H9 (cell line): ENCODE measurements at regions not wholly inside any gene's neighbourhood (a gene's known extent, or its start where the extent isn't known, plus 50 kb on each side); places are given as distances from the start of the nearest gene placed in this dataset.

Experiments
- DNase-seq: peaks from one replicate; pipeline ENCODE4 v3.0.0-alpha.2; 2017
- H2AFZ ChIP-seq: one replicate; pipeline ENCODE4 v1.6.1; 2013; ENCODE audit warnings: mild to moderate bottlenecking, low read length, control low read depth, moderate library complexity
- H2AK5ac ChIP-seq: 2 replicates; pipeline ENCODE4 v1.6.1; 2013; ENCODE audit warnings: low read length, control low read depth, mixed read lengths; ENCODE audit not compliant: insufficient read length
- H2BK120ac ChIP-seq: one replicate; pipeline ENCODE4 v1.6.1; 2013; ENCODE audit warnings: low read depth, mild to moderate bottlenecking, low read length, control low read depth, inconsistent platforms; ENCODE audit not compliant: poor library complexity, severe bottlenecking
- H2BK12ac ChIP-seq: 2 replicates; pipeline ENCODE4 v1.6.1; 2013; ENCODE audit warnings: low read length, control low read depth, mixed read lengths, low read depth; ENCODE audit not compliant: insufficient read length
- H2BK15ac ChIP-seq: 2 replicates; pipeline ENCODE4 v1.6.1; 2013; ENCODE audit warnings: low read depth, low read length, control low read depth
- H2BK20ac ChIP-seq: one replicate; pipeline ENCODE4 v1.6.1; 2013; ENCODE audit warnings: low read depth, mild to moderate bottlenecking, low read length, control low read depth, inconsistent platforms; ENCODE audit not compliant: poor library complexity, severe bottlenecking
- H2BK5ac ChIP-seq: 2 replicates; pipeline ENCODE4 v1.6.1; 2013; ENCODE audit warnings: low read length, control low read depth, mixed read lengths; ENCODE audit not compliant: insufficient read length
- H3K14ac ChIP-seq: 2 replicates; pipeline ENCODE4 v1.6.1; 2013; ENCODE audit warnings: low read length, control low read depth; ENCODE audit not compliant: insufficient read depth
- H3K18ac ChIP-seq: 2 replicates; pipeline ENCODE4 v1.6.1; 2013; ENCODE audit warnings: low read depth, mild to moderate bottlenecking, mixed read lengths, low read length, control low read depth; ENCODE audit not compliant: insufficient read length
- H3K23ac ChIP-seq: 2 replicates; pipeline ENCODE4 v1.6.1; 2013; ENCODE audit warnings: low read length, control low read depth, mixed read lengths, low read depth; ENCODE audit not compliant: insufficient read length
- H3K23me2 ChIP-seq: 2 replicates; pipeline ENCODE4 v1.6.1; 2013; ENCODE audit warnings: low read depth, mild to moderate bottlenecking, mixed read lengths, low read length, control low read depth; ENCODE audit not compliant: insufficient read length, poor library complexity, severe bottlenecking
- H3K27ac ChIP-seq: 2 replicates; pipeline ENCODE4 v1.5.1; 2013; ENCODE audit warnings: low read length, control low read depth, mixed read lengths, low read depth; ENCODE audit not compliant: insufficient read length
- H3K27me3 ChIP-seq: 2 replicates; pipeline ENCODE4 v1.6.1; 2013; ENCODE audit warnings: low read length, control low read depth, inconsistent platforms; ENCODE audit not compliant: insufficient read depth
- H3K4ac ChIP-seq: 2 replicates; pipeline ENCODE4 v1.6.1; 2013; ENCODE audit warnings: low read depth, mild to moderate bottlenecking, control low read depth, inconsistent platforms, low read length, moderate library complexity
- H3K4me1 ChIP-seq: 2 replicates; pipeline ENCODE4 v1.6.1; 2013; ENCODE audit warnings: low read length, control low read depth, inconsistent platforms; ENCODE audit not compliant: insufficient read depth
- H3K4me2 ChIP-seq: 2 replicates; pipeline ENCODE4 v1.6.1; 2013; ENCODE audit warnings: low read length, control low read depth, mixed read lengths; ENCODE audit not compliant: insufficient read length, insufficient read depth
- H3K56ac ChIP-seq: 2 replicates; pipeline ENCODE4 v1.6.1; 2013; ENCODE audit warnings: low read depth, mild to moderate bottlenecking, mixed read lengths, low read length, control low read depth; ENCODE audit not compliant: insufficient read length
- H3K79me1 ChIP-seq: 2 replicates; pipeline ENCODE4 v1.6.1; 2013; ENCODE audit warnings: low read depth, mild to moderate bottlenecking, moderate library complexity, low read length, control low read depth, inconsistent platforms; ENCODE audit not compliant: insufficient read depth, poor library complexity, severe bottlenecking
- H3K79me2 ChIP-seq: 2 replicates; pipeline ENCODE4 v1.6.1; 2013; ENCODE audit warnings: low read length, control low read depth, inconsistent platforms; ENCODE audit not compliant: insufficient read depth
- H3K9ac ChIP-seq: 2 replicates; pipeline ENCODE4 v1.6.1; 2013; ENCODE audit warnings: low read length, control low read depth, mixed read lengths; ENCODE audit not compliant: insufficient read length; ENCODE audit errors: extremely low read depth
- H3K9me3 ChIP-seq: one replicate; pipeline ENCODE4 v1.6.1; 2013; ENCODE audit warnings: low read depth, low read length, inconsistent platforms; ENCODE audit not compliant: control insufficient read depth
- H3T11ph ChIP-seq: one replicate; pipeline ENCODE4 v1.6.1; 2013; ENCODE audit warnings: mild to moderate bottlenecking, low read length, control low read depth, inconsistent platforms
- H4K20me1 ChIP-seq: one replicate; pipeline ENCODE4 v1.6.1; 2013; ENCODE audit not compliant: control insufficient read depth, insufficient read length, insufficient read depth
- H4K5ac ChIP-seq: 2 replicates; pipeline ENCODE4 v1.6.1; 2013; ENCODE audit warnings: low read depth, mild to moderate bottlenecking, mixed read lengths, low read length, control low read depth; ENCODE audit not compliant: insufficient read length
- H4K8ac ChIP-seq: replicated peaks from 2 replicates; pipeline ENCODE4 v1.6.1; 2013; ENCODE audit warnings: low read length, control low read depth, mixed read lengths, low read depth; ENCODE audit not compliant: insufficient read length
- H4K91ac ChIP-seq: 2 replicates; pipeline ENCODE4 v1.6.1; 2013; ENCODE audit warnings: low read depth, mild to moderate bottlenecking, moderate library complexity, mixed read lengths, low read length, control low read depth; ENCODE audit not compliant: insufficient read length
- H3K27ac Mint-ChIP-seq, 3 experiments: 2 replicates in 2 of 3; 3 replicates in 1 of 3; pipeline ENCODE4 v1.8.0; 2020 to 2021; ENCODE audit warnings: mixed read lengths in 3 of 3, mild to moderate bottlenecking in 1 of 3, moderate library complexity in 1 of 3
- H3K27me3 Mint-ChIP-seq: 2 replicates; pipeline ENCODE4 v1.8.0; 2021; ENCODE audit warnings: low read depth, mild to moderate bottlenecking, moderate library complexity, mixed read lengths
- H3K36me3 Mint-ChIP-seq, 3 experiments: 2 replicates in 2 of 3; 3 replicates in 1 of 3; pipeline ENCODE4 v1.8.0; 2020 to 2021; ENCODE audit warnings: low read depth in 3 of 3, mixed read lengths in 3 of 3; ENCODE audit not compliant: insufficient read depth in 1 of 3
- H3K4me1 Mint-ChIP-seq, 2 experiments: 2 replicates each; pipeline ENCODE4 v1.8.0; 2020; ENCODE audit warnings: mixed read lengths in 2 of 2
- H3K4me3 Mint-ChIP-seq, 2 experiments: 2 replicates in 1 of 2; 3 replicates in 1 of 2; pipeline ENCODE4 v1.8.0; 2020 to 2021; ENCODE audit warnings: mild to moderate bottlenecking in 2 of 2, mixed read lengths in 2 of 2, moderate library complexity in 1 of 2
- H3K9me3 Mint-ChIP-seq, 2 experiments: 2 replicates in 1 of 2; 3 replicates in 1 of 2; pipeline ENCODE4 v1.8.0; 2020; ENCODE audit warnings: mild to moderate bottlenecking in 2 of 2, mixed read lengths in 2 of 2, moderate library complexity in 1 of 2
- CTCF ChIP-seq: fragments of 200-600 bp; sonication (generic); conservative IDR thresholded peaks from 3 replicates; pipeline ENCODE4 v1.8.0; 2021; ENCODE audit warnings: antibody characterized with exemption, mild to moderate bottlenecking
- WGBS: extraction: QIAGEN DNeasy Blood & Tissue Kit; methylation state at CpG from one replicate; pipeline ENCODE4 v1.1.7; 2013; ENCODE audit warnings: missing lambda C conversion rate, low lambda C conversion rate, mixed read lengths; ENCODE audit not compliant: insufficient read length; ENCODE audit errors: extremely low coverage; 5-methylcytosine and 5-hydroxymethylcytosine counted together

GRCh38 chr7:65310761-65311160, 62.9 kb upstream of the ZNF92 start:
- H3K4me2 ChIP-seq = no peak overlapping the region

More at GRCh38 chr7:65310761-65311160, 62.9 kb upstream of the ZNF92 start:
- Histone ChIP-seq H3K9me3 (no peaks in the 10 kb centered on the region), H3K27me3 (no peaks in the 10 kb centered on the region; the same call in 1 of the 2 replicates), H3K9ac (no peak overlapping the region), H2AFZ (no peak overlapping the region), H3K23ac (no peak overlapping the region), H3K4ac (no peak overlapping the region), H2AK5ac (no peak overlapping the region), H2BK12ac (no peak overlapping the region), H3K4me1 (no peaks in the 10 kb centered on the region; the same call in 1 of the 2 replicates), H4K5ac (no peak overlapping the region), H2BK15ac (no peak overlapping the region), H3K14ac (no peak overlapping the region), H2BK120ac (no peak overlapping the region), H4K20me1 (no peaks in the 10 kb centered on the region), H4K8ac (no peak overlapping the region), H4K91ac (no peak overlapping the region), H3T11ph (no peak overlapping the region), H3K27ac (no peak overlapping the region), H2BK20ac (no peak overlapping the region), H3K79me2 (no peaks in the 10 kb centered on the region), H3K79me1 (no peaks in the 10 kb centered on the region), H3K18ac (no peak overlapping the region), H3K56ac (no peak overlapping the region), H3K23me2 (no peaks in the 10 kb centered on the region), H2BK5ac (no peak overlapping the region)
- H3K27ac Mint-ChIP-seq = no peak overlapping the region
- no CpG with 5 or more reads among the region's 6 CpGs for WGBS
- peaks cover 3 to 9% (median 5%) of the 10 kb centered on the region in 3 experiments; a peak in 4 of 7 replicates for H3K36me3 Mint-ChIP-seq
- no peak for DNase-seq
- H3K4me3 Mint-ChIP-seq = no peak overlapping the region
- H3K4me1 Mint-ChIP-seq = 0 out of 4 replicates have a peak, but pooled peaks cover 0 to 3% of the 10 kb centered on the region in 2 experiments
- TF ChIP-seq CTCF = no peak
- no peaks in the 10 kb centered on the region for H3K9me3 Mint-ChIP-seq
- H3K27me3 Mint-ChIP-seq = no peaks in the 10 kb centered on the region
